Astrocyte of the cerebellum (primary cell): ENCODE measurements at regions not wholly inside any gene's neighbourhood (a gene's known extent, or its start where the extent isn't known, plus 50 kb on each side); places are given as distances from the start of the nearest gene placed in this dataset.

Experiments used
- DNase-seq: peaks from one replicate; pipeline ENCODE4 v3.0.0-alpha.2; 2011; ENCODE audit warnings: low read depth
- H3K4me3 ChIP-seq: 2 replicates; pipeline ENCODE4 v1.5.1; 2011; ENCODE audit warnings: mild to moderate bottlenecking, low read depth, low read length, moderate library complexity
- in situ Hi-C: cut with HindIII; loops from 2 replicates; pipeline ENCODE4 v1.10.0; 2017; ENCODE audit warnings: low sequenced_read_pairs
- TF ChIP-seq, protein P1 (sequence below): IDR thresholded peaks from 2 replicates; pipeline ENCODE4 v1.5.1; 2012; ENCODE audit warnings: low read length, low read depth, moderate library complexity, mild to moderate bottlenecking; ENCODE audit errors: missing control alignments

- H3K4me3 ChIP-seq, result no peak overlapping the region
- no peak for DNase-seq
- TF ChIP-seq, protein P1, sequence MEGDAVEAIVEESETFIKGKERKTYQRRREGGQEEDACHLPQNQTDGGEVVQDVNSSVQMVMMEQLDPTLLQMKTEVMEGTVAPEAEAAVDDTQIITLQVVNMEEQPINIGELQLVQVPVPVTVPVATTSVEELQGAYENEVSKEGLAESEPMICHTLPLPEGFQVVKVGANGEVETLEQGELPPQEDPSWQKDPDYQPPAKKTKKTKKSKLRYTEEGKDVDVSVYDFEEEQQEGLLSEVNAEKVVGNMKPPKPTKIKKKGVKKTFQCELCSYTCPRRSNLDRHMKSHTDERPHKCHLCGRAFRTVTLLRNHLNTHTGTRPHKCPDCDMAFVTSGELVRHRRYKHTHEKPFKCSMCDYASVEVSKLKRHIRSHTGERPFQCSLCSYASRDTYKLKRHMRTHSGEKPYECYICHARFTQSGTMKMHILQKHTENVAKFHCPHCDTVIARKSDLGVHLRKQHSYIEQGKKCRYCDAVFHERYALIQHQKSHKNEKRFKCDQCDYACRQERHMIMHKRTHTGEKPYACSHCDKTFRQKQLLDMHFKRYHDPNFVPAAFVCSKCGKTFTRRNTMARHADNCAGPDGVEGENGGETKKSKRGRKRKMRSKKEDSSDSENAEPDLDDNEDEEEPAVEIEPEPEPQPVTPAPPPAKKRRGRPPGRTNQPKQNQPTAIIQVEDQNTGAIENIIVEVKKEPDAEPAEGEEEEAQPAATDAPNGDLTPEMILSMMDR, result no peak
- in situ Hi-C loops, result no loop called here
Observed at GRCh38 chr6:87884203-87884602, 163.4 kb upstream of the SPACA1 start.

DNA sequence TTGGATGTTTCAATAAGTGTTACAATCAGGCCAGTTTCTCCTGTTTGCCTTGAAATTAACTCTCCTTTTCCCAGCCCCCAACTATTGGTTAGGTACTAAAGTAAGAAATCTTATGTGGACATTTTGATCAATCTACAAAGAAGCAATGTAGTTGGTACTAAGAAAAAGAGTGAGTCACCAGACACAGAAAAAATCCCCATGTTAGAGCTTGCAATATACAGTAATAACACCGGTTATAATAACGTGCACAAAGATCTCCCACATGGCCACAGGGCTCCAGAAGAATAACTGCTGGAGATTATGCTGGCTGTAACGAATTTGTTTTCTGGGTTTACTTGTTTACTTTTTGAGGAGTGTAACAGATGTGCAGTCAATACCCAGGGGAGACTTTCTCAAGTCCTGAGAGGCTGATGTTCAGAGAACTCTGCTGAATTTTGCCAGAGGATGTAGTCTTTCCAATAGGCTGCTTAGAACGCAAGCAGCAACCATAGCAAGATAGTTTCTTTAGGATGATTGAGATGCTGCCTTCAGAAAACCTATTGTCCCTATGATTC lies 166.2 kb upstream of the SPACA1 start:
- no peak for DNase-seq
- H3K4me3 ChIP-seq, result no peak overlapping the region
- TF ChIP-seq, protein P1, result no peak
- in situ Hi-C loops, result no loop called here

- in situ Hi-C loops, result no loop called here
- no peak overlapping the region for H3K4me3 ChIP-seq
- TF ChIP-seq, protein P1, result no peak
Observed at GRCh38 chr6:87879132-87879861, 168.3 kb upstream of the SPACA1 start.

GRCh38 chr6:87875781-87876180 lies 171.9 kb upstream of the SPACA1 start:
- no peak for DNase-seq
- TF ChIP-seq, protein P1, result no peak
- in situ Hi-C loops, result no loop called here
- no peak overlapping the region for H3K4me3 ChIP-seq

More at GRCh38 chr6:87879132-87879861, 168.3 kb upstream of the SPACA1 start:
- DNase-seq, result no peak

- DNase-seq, result no peak
Observed at GRCh38 chr6:87873556-87873955, 171.5 kb upstream of the AKIRIN2 start.

GRCh38 chr6:87870556-87870955 lies 168.5 kb upstream of the AKIRIN2 start:
- no peak overlapping the region for H3K4me3 ChIP-seq
- TF ChIP-seq, protein P1, result no peak
- peak; percentile 78 for DNase-seq
- in situ Hi-C loops, result no loop called here

More at GRCh38 chr6:87873556-87873955, 171.5 kb upstream of the AKIRIN2 start:
- in situ Hi-C loops, result no loop called here
- TF ChIP-seq, protein P1, result no peak
- H3K4me3 ChIP-seq, result no peak overlapping the region
